Neutrophil (primary cell): ENCODE measurements at regions not wholly inside any gene's neighbourhood (a gene's known extent, or its start where the extent isn't known, plus 50 kb on each side); places are given as distances from the start of the nearest gene placed in this dataset.
"Not testable (repeated sequence)": the region's sequence is repeated elsewhere in the genome, so short reads cannot be mapped to it uniquely, and the experiment has no call there.

Experiments used
- H3K27ac ChIP-seq: fragments of 200-600 bp; sonication (generic); 2 replicates; pipeline ENCODE4 v1.5.1; 2016; ENCODE audit warnings: mild to moderate bottlenecking, moderate library complexity
- H3K27me3 ChIP-seq: fragments of 200-600 bp; sonication (generic); 2 replicates; pipeline ENCODE4 v1.6.0; 2016; ENCODE audit warnings: mild to moderate bottlenecking
- H3K36me3 ChIP-seq: fragments of 200-600 bp; sonication (generic); 2 replicates; pipeline ENCODE4 v1.5.1; 2017
- H3K4me1 ChIP-seq, 2 experiments: fragments of 200-600 bp in 1 of 2; sonication (generic) in 1 of 2; 1 replicate in 1 of 2; 2 replicates in 1 of 2; pipeline versions ENCODE4 v1.5.1 to v1.6.1; 2013 to 2016; ENCODE audit warnings: low read depth in 1 of 2, low read length in 1 of 2, mild to moderate bottlenecking in 1 of 2, moderate library complexity in 1 of 2; ENCODE audit not compliant: control insufficient read depth in 1 of 2, insufficient read depth in 1 of 2
- H3K4me3 ChIP-seq, 2 experiments: fragments of 200-600 bp in 1 of 2; sonication (generic) in 1 of 2; 1 replicate in 1 of 2; 2 replicates in 1 of 2; pipeline ENCODE4 v1.5.1; 2013 to 2016; ENCODE audit warnings: low read depth in 1 of 2, low read length in 1 of 2, mild to moderate bottlenecking in 1 of 2, moderate library complexity in 1 of 2
- H3K9me3 ChIP-seq: fragments of 200-600 bp; sonication (generic); 2 replicates; pipeline ENCODE4 v1.5.1; 2016
- CTCF ChIP-seq: fragments of 200-600 bp; sonication (generic); IDR thresholded peaks from 2 replicates; pipeline ENCODE4 v1.5.1; 2016; ENCODE audit warnings: antibody characterized with exemption

- Histone ChIP-seq H3K36me3 (no peaks in the 10 kb centered on the region), H3K4me3 (no peak overlapping the region), H3K9me3 (no peaks in the 10 kb centered on the region), H3K27ac (no peak overlapping the region), H3K27me3 (no peaks in the 10 kb centered on the region), H3K4me1 (no peaks in the 10 kb centered on the region)
- TF ChIP-seq CTCF = no peak
Measured at GRCh38 chr16:31674686-31675085, 147.0 kb downstream of the AHSP start.

- TF ChIP-seq CTCF = no peak
- no peaks in the 10 kb centered on the region for H3K27me3 ChIP-seq
- H3K4me1 ChIP-seq = no peaks in the 10 kb centered on the region
- H3K27ac ChIP-seq = no peak overlapping the region
- H3K36me3 ChIP-seq = no peaks in the 10 kb centered on the region
- no peaks in the 10 kb centered on the region for H3K9me3 ChIP-seq
- H3K4me3 ChIP-seq = no peak overlapping the region
Measured at GRCh38 chr16:31676731-31677130, 149.0 kb downstream of the AHSP start.

GRCh38 chr16:31678649-31679325 is 151.1 kb downstream of the AHSP start:
- no peaks in the 10 kb centered on the region for H3K27me3 ChIP-seq
- no peaks in the 10 kb centered on the region for H3K9me3 ChIP-seq
- H3K36me3 ChIP-seq = no peaks in the 10 kb centered on the region
- H3K4me1 ChIP-seq = no peaks in the 10 kb centered on the region
- H3K27ac ChIP-seq = no peak overlapping the region
- TF ChIP-seq CTCF = no peak
- no peak overlapping the region for H3K4me3 ChIP-seq

- not testable (repeated sequence) for H3K4me1 ChIP-seq, H3K4me3 ChIP-seq, H3K9me3 ChIP-seq
Measured at GRCh38 chr16:31689331-31689730, 161.6 kb downstream of the AHSP start.

GRCh38 chr16:31692338-31692737 is 164.6 kb downstream of the AHSP start:
- not testable (repeated sequence) for H3K36me3 ChIP-seq, H3K27ac ChIP-seq, H3K9me3 ChIP-seq, H3K4me3 ChIP-seq, H3K4me1 ChIP-seq
- peaks cover 11% of the 10 kb centered on the region for H3K27me3 ChIP-seq

More at GRCh38 chr16:31689331-31689730, 161.6 kb downstream of the AHSP start:
- not testable (repeated sequence) for H3K27me3 ChIP-seq, H3K36me3 ChIP-seq, H3K27ac ChIP-seq

GRCh38 chr16:31693733-31694132 is 166.0 kb downstream of the AHSP start:
- H3K27me3 ChIP-seq = peaks cover 25% of the 10 kb centered on the region
- TF ChIP-seq CTCF = no peak
- no peaks in the 10 kb centered on the region for H3K9me3 ChIP-seq
- H3K36me3 ChIP-seq = no peaks in the 10 kb centered on the region
- H3K4me1 ChIP-seq = no peaks in the 10 kb centered on the region
- no peak overlapping the region for H3K27ac ChIP-seq
- no peak overlapping the region for H3K4me3 ChIP-seq
